ENCODE measurements at regions not wholly inside any gene's neighbourhood (a gene's known extent, or its start where the extent isn't known, plus 50 kb on each side); places are given as distances from the start of the nearest gene placed in this dataset.
A peak's percentile ranks its signal among the peaks of the same experiment; 100 is the strongest.
"Not testable (repeated sequence)": the region's sequence is repeated elsewhere in the genome, so short reads cannot be mapped to it uniquely, and the experiment has no call there.

DNA sequence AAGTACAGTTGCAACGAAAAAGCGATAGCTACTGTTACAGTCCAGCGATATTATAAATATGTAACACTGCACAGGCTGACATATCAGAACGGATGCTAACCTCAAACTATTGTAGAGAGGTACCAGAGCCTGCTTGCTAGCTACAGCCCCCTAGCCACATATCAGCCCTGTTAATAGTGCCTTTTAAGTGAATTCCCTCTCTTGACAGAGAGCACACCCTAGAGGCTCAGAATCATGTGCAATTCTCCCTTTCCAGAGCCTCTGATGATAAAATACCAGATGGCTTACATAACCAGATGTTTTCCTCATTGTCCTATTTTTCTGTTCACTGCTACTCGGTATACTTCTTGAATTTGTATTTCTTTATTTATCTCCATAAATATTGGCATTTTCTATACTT is 960.7 kb upstream of the CELF2 start:
- Histone ChIP-seq H3K36me3 (ENCODE audit: insufficient read depth, low read length) (peaks cover 5% of the 10 kb centered on the region; the same call in 1 of the 2 replicates), H3K4me1 (ENCODE audit: low read length) (peaks cover 62% of the 10 kb centered on the region), H3K27ac (ENCODE audit: low read length) (peak overlapping the region; percentile 79), H3K4me2 (ENCODE audit: low read depth, low read length, poor library complexity, severe bottlenecking) (peak overlapping the region; percentile 50), H3K79me2 (ENCODE audit: low read length) (peaks cover 12% of the 10 kb centered on the region), H3K9ac (ENCODE audit: low read length) (peak overlapping the region; percentile 40), H3K9me2 (replicated peaks; ENCODE audit: insufficient read depth, low read length) (no peaks in the 10 kb centered on the region), H3K27me3 (ENCODE audit: low read length) (no peaks in the 10 kb centered on the region), H4K20me1 (ENCODE audit: insufficient read depth, low read depth, low read length) (no peaks in the 10 kb centered on the region), H3K9me3 (ENCODE audit: low read length) (no peaks in the 10 kb centered on the region), H2AFZ (ENCODE audit: low read length) (peak overlapping the region; percentile 40; the same call in 1 of the 2 replicates), H3K4me3 (ENCODE audit: low read length) (peak overlapping the region; percentile 16; the same call in 1 of the 2 replicates)
- peak; percentile 85 for DNase-seq

DNA sequence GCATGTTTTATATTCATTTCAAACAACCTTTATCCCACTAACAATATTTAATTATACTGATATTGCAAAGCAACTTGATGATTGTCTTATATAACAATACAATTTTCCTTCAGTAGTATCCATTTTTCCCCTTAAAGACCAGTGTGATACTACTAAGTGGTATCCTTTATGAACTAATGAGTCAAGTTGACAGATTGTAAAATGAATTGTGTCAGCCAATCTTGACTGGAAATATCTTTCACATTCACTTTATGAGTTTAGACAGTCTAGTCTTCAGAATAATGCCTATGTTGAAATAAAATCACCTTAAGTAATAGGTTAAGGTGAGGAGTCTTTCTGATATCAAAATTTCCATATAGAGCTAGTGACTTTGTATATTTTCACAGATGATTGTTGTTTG is 950.0 kb upstream of the CELF2 start:
- H3K27me3 ChIP-seq (ENCODE audit: low read length): no peaks in the 10 kb centered on the region
- no peak overlapping the region for H2AFZ ChIP-seq (ENCODE audit: low read length)
- no peaks in the 10 kb centered on the region for H3K9me2 ChIP-seq (replicated peaks; ENCODE audit: insufficient read depth, low read length)
- peaks cover 10% of the 10 kb centered on the region for H3K4me1 ChIP-seq (ENCODE audit: low read length)
- no peaks in the 10 kb centered on the region for H4K20me1 ChIP-seq (ENCODE audit: insufficient read depth, low read depth, low read length)
- H3K9me3 ChIP-seq (ENCODE audit: low read length): no peaks in the 10 kb centered on the region
- H3K9ac ChIP-seq (ENCODE audit: low read length): no peak overlapping the region
- no peak overlapping the region for H3K4me3 ChIP-seq (ENCODE audit: low read length)
- H3K36me3 ChIP-seq (ENCODE audit: insufficient read depth, low read length): no peaks in the 10 kb centered on the region; the same call in 1 of the 2 replicates
- no peak overlapping the region for H3K4me2 ChIP-seq (ENCODE audit: low read depth, low read length, poor library complexity, severe bottlenecking)
- no peaks in the 10 kb centered on the region for H3K79me2 ChIP-seq (ENCODE audit: low read length)
- no peak for DNase-seq
- H3K27ac ChIP-seq (ENCODE audit: low read length): no peak overlapping the region

DNA sequence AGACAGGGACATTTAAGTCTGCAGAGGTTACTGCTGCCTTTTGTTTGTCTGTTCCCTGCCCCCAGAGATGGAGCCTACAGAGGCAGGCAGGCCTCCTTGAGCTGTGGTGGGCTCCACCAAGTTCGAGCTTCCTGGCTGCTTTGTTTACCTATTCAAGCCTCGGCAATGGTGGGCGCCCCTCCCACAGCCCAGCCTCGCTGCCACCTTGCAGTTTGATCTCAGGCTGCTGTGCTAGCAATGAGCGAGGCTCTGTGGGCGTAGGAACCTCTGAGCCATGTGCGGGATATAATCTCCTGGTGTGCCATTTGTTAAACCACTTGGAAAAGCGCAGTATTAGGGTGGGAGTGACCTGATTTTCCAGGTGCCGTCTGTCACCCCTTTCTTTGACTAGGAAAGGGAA is 942.8 kb upstream of the CELF2 start:
- DNase-seq; H2AFZ ChIP-seq (ENCODE audit: low read length); H3K4me2 ChIP-seq (ENCODE audit: low read depth, low read length, poor library complexity, severe bottlenecking); H3K27ac ChIP-seq (ENCODE audit: low read length); H3K4me3 ChIP-seq (ENCODE audit: low read length); H3K27me3 ChIP-seq (ENCODE audit: low read length); H3K9me2 ChIP-seq (replicated peaks; ENCODE audit: insufficient read depth, low read length); H3K9me3 ChIP-seq (ENCODE audit: low read length); H3K36me3 ChIP-seq (ENCODE audit: insufficient read depth, low read length); H4K20me1 ChIP-seq (ENCODE audit: insufficient read depth, low read depth, low read length); H3K9ac ChIP-seq (ENCODE audit: low read length); H3K79me2 ChIP-seq (ENCODE audit: low read length): not testable (repeated sequence)
- peaks cover 14% of the 10 kb centered on the region for H3K4me1 ChIP-seq (ENCODE audit: low read length)

DNA sequence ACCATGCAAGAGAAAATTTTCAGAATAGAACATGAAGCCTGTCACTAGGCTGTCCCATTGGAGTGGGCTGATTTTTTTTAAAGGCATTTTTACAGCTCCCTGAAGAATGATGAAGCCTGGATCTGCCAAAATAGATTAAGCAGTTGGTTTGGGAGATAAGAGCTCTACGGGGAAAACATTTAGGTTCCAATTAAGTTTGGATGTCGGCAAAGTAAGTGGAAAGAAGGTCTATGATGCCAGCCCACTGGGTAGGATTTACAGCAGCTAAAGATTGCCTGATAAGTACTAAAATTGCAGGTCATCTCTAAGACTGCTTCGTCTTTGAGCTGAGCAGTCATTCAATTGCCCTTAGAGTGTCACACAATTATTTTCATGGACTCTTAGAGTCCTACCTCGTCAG is 939.2 kb upstream of the CELF2 start:
- H3K36me3 ChIP-seq (ENCODE audit: insufficient read depth, low read length): 0 out of 2 replicates have a peak, but pooled peaks cover 6% of the 10 kb centered on the region
- peak overlapping the region; percentile 24; the same call in 1 of the 2 replicates for H2AFZ ChIP-seq (ENCODE audit: low read length)
- H3K9me3 ChIP-seq (ENCODE audit: low read length): no peaks in the 10 kb centered on the region
- H3K4me1 ChIP-seq (ENCODE audit: low read length): peaks cover 14% of the 10 kb centered on the region
- no peak for DNase-seq
- H4K20me1 ChIP-seq (ENCODE audit: insufficient read depth, low read depth, low read length): no peaks in the 10 kb centered on the region
- peaks cover 9% of the 10 kb centered on the region for H3K79me2 ChIP-seq (ENCODE audit: low read length)
- peak overlapping the region; percentile 28 for H3K4me2 ChIP-seq (ENCODE audit: low read depth, low read length, poor library complexity, severe bottlenecking)
- H3K9ac ChIP-seq (ENCODE audit: low read length): no peak overlapping the region
- H3K4me3 ChIP-seq (ENCODE audit: low read length): no peak overlapping the region
- no peaks in the 10 kb centered on the region for H3K27me3 ChIP-seq (ENCODE audit: low read length)
- H3K27ac ChIP-seq (ENCODE audit: low read length): no peak overlapping the region
- H3K9me2 ChIP-seq (replicated peaks; ENCODE audit: insufficient read depth, low read length): no peaks in the 10 kb centered on the region

DNA sequence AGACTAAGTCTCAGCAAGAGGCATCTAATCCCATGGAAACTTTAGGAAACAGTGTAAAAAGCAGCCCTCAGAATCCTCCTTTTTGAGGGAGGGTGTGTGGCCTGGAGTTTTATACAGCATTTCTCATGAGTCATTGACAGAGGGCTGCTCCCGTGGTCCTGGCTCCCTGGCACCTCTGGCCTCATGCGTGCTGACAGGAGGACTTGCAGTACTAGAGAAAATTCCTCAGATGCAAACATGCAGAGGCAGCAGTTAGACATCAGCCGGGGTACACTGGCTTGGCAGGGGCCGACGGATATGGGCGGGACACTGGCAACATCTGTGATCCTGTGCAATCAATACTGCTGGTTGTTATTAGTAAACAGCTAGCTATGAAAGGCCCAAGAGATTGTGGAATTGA is 925.1 kb upstream of the CELF2 start:
- Histone ChIP-seq H3K9me3 (ENCODE audit: low read length) (no peaks in the 10 kb centered on the region), H3K27ac (ENCODE audit: low read length) (no peak overlapping the region), H2AFZ (ENCODE audit: low read length) (no peak overlapping the region), H3K79me2 (ENCODE audit: low read length) (peaks cover 7% of the 10 kb centered on the region; the same call in 1 of the 2 replicates), H3K4me3 (ENCODE audit: low read length) (no peak overlapping the region), H3K9ac (ENCODE audit: low read length) (no peak overlapping the region), H4K20me1 (ENCODE audit: insufficient read depth, low read depth, low read length) (no peaks in the 10 kb centered on the region), H3K27me3 (ENCODE audit: low read length) (no peaks in the 10 kb centered on the region), H3K36me3 (ENCODE audit: insufficient read depth, low read length) (no peaks in the 10 kb centered on the region; the same call in 1 of the 2 replicates), H3K4me1 (ENCODE audit: low read length) (no peaks in the 10 kb centered on the region; the same call in none of the 2 replicates), H3K4me2 (ENCODE audit: low read depth, low read length, poor library complexity, severe bottlenecking) (no peak overlapping the region), H3K9me2 (replicated peaks; ENCODE audit: insufficient read depth, low read length) (no peaks in the 10 kb centered on the region)
- DNase-seq: no peak

DNA sequence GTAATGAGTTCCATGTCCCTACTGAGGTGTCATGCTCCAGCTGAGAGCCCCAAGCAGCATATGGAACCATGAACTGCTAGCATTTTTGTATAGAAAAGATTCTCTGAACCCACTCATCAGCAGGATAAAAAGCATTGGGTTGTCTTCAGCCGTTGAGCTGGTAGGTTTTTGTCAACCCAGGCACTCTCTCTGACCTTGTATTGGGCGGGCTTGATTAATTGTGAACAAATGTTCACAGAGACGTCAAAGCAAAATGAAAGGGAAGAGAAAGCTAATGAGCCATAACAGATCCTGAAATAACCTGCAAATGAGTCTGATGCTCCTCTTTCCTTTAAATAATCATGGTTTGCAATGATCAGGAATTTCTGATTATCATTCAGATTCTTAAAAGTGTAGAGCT is 924.7 kb upstream of the CELF2 start:
- Histone ChIP-seq H3K79me2 (ENCODE audit: low read length) (peaks cover 7% of the 10 kb centered on the region; the same call in 1 of the 2 replicates), H3K9me2 (replicated peaks; ENCODE audit: insufficient read depth, low read length) (no peaks in the 10 kb centered on the region), H3K9me3 (ENCODE audit: low read length) (no peaks in the 10 kb centered on the region), H3K4me3 (ENCODE audit: low read length) (no peak overlapping the region), H3K9ac (ENCODE audit: low read length) (no peak overlapping the region), H3K36me3 (ENCODE audit: insufficient read depth, low read length) (no peaks in the 10 kb centered on the region; the same call in 1 of the 2 replicates), H3K4me2 (ENCODE audit: low read depth, low read length, poor library complexity, severe bottlenecking) (no peak overlapping the region), H3K27ac (ENCODE audit: low read length) (no peak overlapping the region), H4K20me1 (ENCODE audit: insufficient read depth, low read depth, low read length) (no peaks in the 10 kb centered on the region), H3K4me1 (ENCODE audit: low read length) (no peaks in the 10 kb centered on the region; the same call in none of the 2 replicates), H2AFZ (ENCODE audit: low read length) (no peak overlapping the region), H3K27me3 (ENCODE audit: low read length) (no peaks in the 10 kb centered on the region)
- no peak for DNase-seq

DNA sequence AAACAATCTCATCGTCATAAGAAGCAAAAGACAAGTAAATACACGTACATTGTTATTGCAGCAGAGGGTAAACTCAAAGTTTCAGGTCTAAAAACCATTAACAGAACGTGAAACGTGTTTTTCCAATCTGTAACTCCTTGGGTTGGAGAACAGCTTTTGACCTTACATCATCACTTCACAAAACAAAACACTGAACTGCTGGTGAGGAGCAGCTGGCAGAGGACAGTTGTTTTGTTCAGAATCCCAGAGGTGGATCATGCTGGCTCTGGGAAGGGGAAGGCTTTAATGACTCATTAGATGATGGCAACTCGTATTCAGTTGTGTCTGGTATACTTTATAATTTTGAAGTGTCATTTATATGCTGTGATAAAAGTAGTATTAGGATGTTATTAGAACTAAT is 923.0 kb upstream of the CELF2 start:
- H3K27ac ChIP-seq (ENCODE audit: low read length): no peak overlapping the region
- H3K9me2 ChIP-seq (replicated peaks; ENCODE audit: insufficient read depth, low read length): no peaks in the 10 kb centered on the region
- no peak overlapping the region for H3K4me2 ChIP-seq (ENCODE audit: low read depth, low read length, poor library complexity, severe bottlenecking)
- H3K27me3 ChIP-seq (ENCODE audit: low read length): no peaks in the 10 kb centered on the region
- H3K4me1 ChIP-seq (ENCODE audit: low read length): no peaks in the 10 kb centered on the region; the same call in none of the 2 replicates
- peaks cover 8% of the 10 kb centered on the region for H3K9me3 ChIP-seq (ENCODE audit: low read length)
- no peak for DNase-seq
- no peak overlapping the region for H2AFZ ChIP-seq (ENCODE audit: low read length)
- H3K79me2 ChIP-seq (ENCODE audit: low read length): no peaks in the 10 kb centered on the region; the same call in 1 of the 2 replicates
- peaks cover 9% of the 10 kb centered on the region; the same call in 1 of the 2 replicates for H3K36me3 ChIP-seq (ENCODE audit: insufficient read depth, low read length)
- H4K20me1 ChIP-seq (ENCODE audit: insufficient read depth, low read depth, low read length): no peaks in the 10 kb centered on the region
- H3K9ac ChIP-seq (ENCODE audit: low read length): no peak overlapping the region
- no peak overlapping the region for H3K4me3 ChIP-seq (ENCODE audit: low read length)

DNA sequence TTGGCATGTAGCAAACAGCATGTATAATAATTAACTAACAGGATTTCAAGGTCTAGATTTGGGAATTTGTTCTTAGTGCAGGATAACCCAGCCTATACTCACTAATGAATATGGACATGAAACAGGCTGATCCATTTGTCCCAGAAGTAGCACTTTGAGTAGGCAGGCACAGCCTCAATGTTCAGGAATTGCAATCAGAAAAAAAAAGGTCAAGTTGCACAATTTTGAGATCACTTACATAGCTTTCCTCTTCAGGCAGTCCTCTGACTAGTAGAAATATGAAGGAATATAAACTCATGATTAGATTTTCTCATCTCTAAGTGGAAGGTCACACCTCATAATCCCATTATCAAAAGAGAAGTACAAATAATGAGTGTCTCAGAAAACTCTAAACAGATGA is 921.4 kb upstream of the CELF2 start:
- H3K79me2 ChIP-seq (ENCODE audit: low read length): no peaks in the 10 kb centered on the region; the same call in 1 of the 2 replicates
- no peak overlapping the region for H3K4me2 ChIP-seq (ENCODE audit: low read depth, low read length, poor library complexity, severe bottlenecking)
- 0 out of 2 replicates have a peak overlapping the region, but pooled peaks have one; percentile 30 for H2AFZ ChIP-seq (ENCODE audit: low read length)
- H4K20me1 ChIP-seq (ENCODE audit: insufficient read depth, low read depth, low read length): no peaks in the 10 kb centered on the region
- H3K9ac ChIP-seq (ENCODE audit: low read length): no peak overlapping the region
- peaks cover 8% of the 10 kb centered on the region for H3K9me3 ChIP-seq (ENCODE audit: low read length)
- no peaks in the 10 kb centered on the region for H3K27me3 ChIP-seq (ENCODE audit: low read length)
- peaks cover 16% of the 10 kb centered on the region; the same call in 1 of the 2 replicates for H3K36me3 ChIP-seq (ENCODE audit: insufficient read depth, low read length)
- H3K27ac ChIP-seq (ENCODE audit: low read length): no peak overlapping the region
- no peaks in the 10 kb centered on the region for H3K9me2 ChIP-seq (replicated peaks; ENCODE audit: insufficient read depth, low read length)
- no peaks in the 10 kb centered on the region; the same call in none of the 2 replicates for H3K4me1 ChIP-seq (ENCODE audit: low read length)
- no peak for DNase-seq
- H3K4me3 ChIP-seq (ENCODE audit: low read length): no peak overlapping the region

Measured in Karpas-422 (cell line).